ENCODE measurements at regions not wholly inside any gene's neighbourhood (a gene's known extent, or its start where the extent isn't known, plus 50 kb on each side); places are given as distances from the start of the nearest gene placed in this dataset.

DNA sequence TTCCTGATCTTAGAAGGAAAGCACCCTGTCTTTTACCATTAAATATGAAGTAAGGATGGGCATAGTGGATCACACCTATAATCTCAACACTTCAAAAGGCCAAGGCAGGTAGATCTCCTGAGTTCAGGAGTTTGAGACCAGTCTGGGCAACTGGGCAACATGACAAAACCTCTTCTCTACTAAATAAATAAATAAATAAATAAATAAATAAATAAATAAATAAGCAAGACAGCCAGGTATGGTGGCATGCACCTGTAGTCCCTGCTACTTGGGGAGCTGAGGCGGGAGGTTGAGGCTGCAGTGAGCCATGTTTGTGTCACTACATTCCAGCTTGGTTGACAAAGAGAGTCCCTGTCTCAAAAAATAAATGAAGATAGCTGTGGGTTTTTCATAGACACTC is 313.1 kb downstream of the RPS24 start:
- TF ChIP-seq, protein P1, sequence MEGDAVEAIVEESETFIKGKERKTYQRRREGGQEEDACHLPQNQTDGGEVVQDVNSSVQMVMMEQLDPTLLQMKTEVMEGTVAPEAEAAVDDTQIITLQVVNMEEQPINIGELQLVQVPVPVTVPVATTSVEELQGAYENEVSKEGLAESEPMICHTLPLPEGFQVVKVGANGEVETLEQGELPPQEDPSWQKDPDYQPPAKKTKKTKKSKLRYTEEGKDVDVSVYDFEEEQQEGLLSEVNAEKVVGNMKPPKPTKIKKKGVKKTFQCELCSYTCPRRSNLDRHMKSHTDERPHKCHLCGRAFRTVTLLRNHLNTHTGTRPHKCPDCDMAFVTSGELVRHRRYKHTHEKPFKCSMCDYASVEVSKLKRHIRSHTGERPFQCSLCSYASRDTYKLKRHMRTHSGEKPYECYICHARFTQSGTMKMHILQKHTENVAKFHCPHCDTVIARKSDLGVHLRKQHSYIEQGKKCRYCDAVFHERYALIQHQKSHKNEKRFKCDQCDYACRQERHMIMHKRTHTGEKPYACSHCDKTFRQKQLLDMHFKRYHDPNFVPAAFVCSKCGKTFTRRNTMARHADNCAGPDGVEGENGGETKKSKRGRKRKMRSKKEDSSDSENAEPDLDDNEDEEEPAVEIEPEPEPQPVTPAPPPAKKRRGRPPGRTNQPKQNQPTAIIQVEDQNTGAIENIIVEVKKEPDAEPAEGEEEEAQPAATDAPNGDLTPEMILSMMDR (conservative IDR thresholded peaks at IDR 0.05; ENCODE audit: low read depth, low read length): no peak
- H3K4me3 ChIP-seq (ENCODE audit: low read depth, low read length): no peak overlapping the region
- no peak for DNase-seq (ENCODE audit: low read depth)

DNA sequence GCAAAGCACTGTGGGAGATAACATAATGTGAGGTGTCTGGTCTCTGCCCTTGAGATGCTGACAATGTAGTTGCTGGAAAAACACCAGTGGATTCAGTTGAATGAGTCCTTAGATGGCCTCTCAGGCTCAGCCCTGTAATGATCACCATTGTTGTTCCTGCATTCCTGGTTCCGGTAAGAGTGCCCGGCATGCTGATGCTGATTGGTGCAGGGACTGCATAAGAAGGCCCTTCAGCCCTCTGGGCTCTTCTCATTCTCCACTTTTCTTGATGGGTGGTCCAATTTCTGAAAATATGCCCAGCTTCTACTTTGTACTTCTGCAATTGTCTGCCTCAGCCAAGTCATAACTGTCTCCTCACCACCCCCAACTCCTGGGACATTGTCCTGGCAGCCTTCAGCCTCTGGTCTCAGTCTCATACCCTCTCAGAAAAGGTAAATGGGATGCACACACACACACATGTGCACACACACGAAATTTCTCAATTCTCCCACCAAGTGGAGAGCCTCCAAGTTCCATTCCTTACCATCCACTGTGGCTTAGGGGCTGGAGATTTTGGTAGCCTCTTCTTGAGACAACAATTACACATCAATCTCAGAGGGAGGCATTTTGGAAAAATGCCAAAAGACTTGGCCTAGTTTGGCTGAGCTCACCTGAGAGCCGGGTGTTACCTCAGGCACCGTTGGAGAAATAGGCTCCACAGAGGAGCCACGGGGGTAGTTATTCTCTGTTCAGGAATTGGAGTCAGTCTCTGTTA is 314.9 kb downstream of the RPS24 start:
- H3K4me3 ChIP-seq (ENCODE audit: low read depth, low read length): no peak overlapping the region
- TF ChIP-seq, protein P1 (conservative IDR thresholded peaks at IDR 0.05; ENCODE audit: low read depth, low read length): no peak
- DNase-seq (ENCODE audit: low read depth): peak; percentile 1

DNA sequence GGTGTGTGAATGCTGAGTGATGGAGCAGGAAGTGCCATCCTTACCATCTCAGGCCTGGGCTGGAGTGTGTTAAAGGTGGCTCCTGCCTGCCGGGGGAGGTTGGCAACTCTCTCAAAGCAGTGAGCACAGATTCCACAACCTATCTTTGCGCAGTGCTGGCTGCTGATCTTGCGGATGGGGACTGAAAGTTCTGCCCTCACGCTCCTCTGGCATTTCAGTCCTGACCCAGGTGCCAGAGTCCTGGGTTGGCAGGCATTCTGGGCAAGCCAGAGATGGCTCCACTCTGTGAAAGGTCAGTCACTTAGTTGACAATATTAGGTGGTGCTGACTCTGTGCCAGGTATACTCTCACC is 315.5 kb downstream of the RPS24 start:
- no peak for DNase-seq (ENCODE audit: low read depth)
- H3K4me3 ChIP-seq (ENCODE audit: low read depth, low read length): no peak overlapping the region
- TF ChIP-seq, protein P1 (conservative IDR thresholded peaks at IDR 0.05; ENCODE audit: low read depth, low read length): no peak

DNA sequence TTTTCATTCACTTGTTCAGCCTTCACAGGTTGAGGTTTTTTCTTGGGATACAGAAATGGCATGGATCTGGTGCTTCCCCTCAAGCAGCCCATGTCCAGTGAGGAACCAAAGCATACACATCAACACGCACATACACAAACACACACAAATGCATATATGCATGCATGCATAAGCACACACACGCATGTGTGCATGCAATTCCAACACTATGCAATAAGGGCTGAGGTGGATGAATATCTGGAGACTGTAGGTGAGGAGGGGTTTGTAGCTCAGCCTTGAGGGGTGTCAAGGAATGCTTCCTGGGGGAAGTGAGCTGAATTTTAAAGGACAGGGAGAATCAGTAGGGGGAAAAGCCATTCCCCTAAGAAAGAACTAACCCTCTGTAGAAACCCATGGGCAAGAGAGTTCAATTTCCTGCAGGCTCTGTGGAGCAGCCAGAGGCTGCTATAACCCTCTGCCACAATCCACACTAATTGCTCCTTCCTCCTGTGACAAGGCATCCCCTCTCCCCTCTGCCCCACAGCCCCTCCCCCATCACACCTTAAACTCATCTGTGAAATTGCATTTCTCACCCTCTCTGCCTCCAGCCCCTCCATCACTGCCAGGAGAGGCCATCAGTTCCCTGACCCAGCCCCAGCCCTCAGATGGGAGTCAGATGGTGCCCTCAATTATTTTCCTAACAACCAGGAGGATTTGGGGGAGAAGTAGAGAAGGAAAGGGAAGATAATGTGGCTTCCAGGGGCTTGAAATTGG is 316.4 kb downstream of the RPS24 start:
- no peak for DNase-seq (ENCODE audit: low read depth)
- H3K4me3 ChIP-seq (ENCODE audit: low read depth, low read length): no peak overlapping the region
- TF ChIP-seq, protein P1 (conservative IDR thresholded peaks at IDR 0.05; ENCODE audit: low read depth, low read length): no peak

DNA sequence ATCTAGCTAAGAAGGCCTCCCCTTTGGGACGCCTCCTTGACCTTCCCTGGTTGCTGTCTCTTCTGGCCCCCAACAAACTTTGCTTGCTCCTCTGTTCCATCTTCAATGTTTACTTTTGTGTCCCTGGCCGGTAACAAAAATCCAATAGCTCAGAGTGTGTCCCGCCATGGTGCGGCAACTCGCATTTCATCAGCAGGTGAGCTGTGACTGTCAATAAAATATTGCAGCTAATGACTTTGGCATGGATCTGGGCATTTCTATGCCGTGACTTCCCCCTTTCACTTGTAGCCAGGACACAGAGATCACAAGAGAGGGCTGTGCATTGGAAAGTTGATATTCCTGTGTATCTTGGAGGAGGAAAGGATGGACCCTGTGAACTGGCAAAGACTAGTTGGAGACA is 317.6 kb downstream of the RPS24 start:
- no peak overlapping the region for H3K4me3 ChIP-seq (ENCODE audit: low read depth, low read length)
- no peak for DNase-seq (ENCODE audit: low read depth)
- TF ChIP-seq, protein P1 (conservative IDR thresholded peaks at IDR 0.05; ENCODE audit: low read depth, low read length): no peak

DNA sequence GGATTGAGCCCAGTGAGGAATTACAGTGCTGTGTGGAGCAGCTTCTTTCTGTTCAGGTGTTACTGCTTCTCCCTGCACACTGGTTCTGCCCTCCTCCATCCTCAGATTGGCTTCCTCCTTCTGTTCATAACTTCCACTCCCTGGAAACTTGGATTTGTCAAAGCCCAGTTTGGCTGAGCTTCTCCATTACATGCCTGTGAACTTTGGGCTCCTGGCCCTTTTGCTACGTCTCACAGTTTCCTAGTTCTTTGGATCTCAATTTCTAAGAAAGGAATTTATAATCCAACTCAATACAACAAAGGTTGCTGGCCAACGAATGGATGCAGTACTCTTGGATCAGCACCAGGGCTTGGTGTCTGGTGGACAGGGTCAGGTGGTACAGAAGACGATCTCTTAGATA is 318.1 kb downstream of the RPS24 start:
- TF ChIP-seq, protein P1 (conservative IDR thresholded peaks at IDR 0.05; ENCODE audit: low read depth, low read length): no peak
- no peak for DNase-seq (ENCODE audit: low read depth)
- H3K4me3 ChIP-seq (ENCODE audit: low read depth, low read length): no peak overlapping the region

Data from epithelial cell of proximal tubule (primary cell).